ENCODE measurements at regions not wholly inside any gene's neighbourhood (a gene's known extent, or its start where the extent isn't known, plus 50 kb on each side); places are given as distances from the start of the nearest gene placed in this dataset.

GRCh38 chr10:29081231-29081630 lies 207.6 kb upstream of the LYZL1 start:
- Histone ChIP-seq H3F3A (ENCODE audit: low read depth) (no peaks in the 10 kb centered on the region), H3K4me1 (ENCODE audit: insufficient read depth, low read length, poor library complexity, severe bottlenecking) (no peaks in the 10 kb centered on the region), H3K4me2 (ENCODE audit: low read depth, low read length, poor library complexity, severe bottlenecking) (no peak overlapping the region), H3K9ac (ENCODE audit: low read depth, low read length, poor library complexity, severe bottlenecking) (no peak overlapping the region), H3K9me3 (ENCODE audit: insufficient read depth, low read depth, low read length) (no peaks in the 10 kb centered on the region; the same call in 1 of the 2 replicates), H4K20me1 (ENCODE audit: insufficient read depth, low read length, poor library complexity, severe bottlenecking) (no peaks in the 10 kb centered on the region), H3K4me3 (ENCODE audit: low read length, poor library complexity, severe bottlenecking) (no peak overlapping the region), H3K79me2 (ENCODE audit: insufficient read depth, low read length) (no peaks in the 10 kb centered on the region), H3K27me3 (ENCODE audit: insufficient read depth, low read length, poor library complexity, severe bottlenecking) (no peaks in the 10 kb centered on the region), H3K9me2 (replicated peaks; ENCODE audit: low read depth, low read length) (no peaks in the 10 kb centered on the region), H2AFZ (ENCODE audit: low read length) (no peak overlapping the region), H3K36me3 (ENCODE audit: insufficient read depth, low read length) (no peaks in the 10 kb centered on the region)
- TF ChIP-seq CTCF (conservative IDR thresholded peaks at IDR 0.05; ENCODE audit: low read length) (no peak), EZH2phosphoT487 (IDR thresholded peaks at IDR 0.05; ENCODE audit: borderline replicate concordance) (no peak)

- Histone ChIP-seq H3K4me3 (ENCODE audit: low read length, poor library complexity, severe bottlenecking) (no peak overlapping the region), H3K9me3 (ENCODE audit: insufficient read depth, low read depth, low read length) (no peaks in the 10 kb centered on the region; the same call in 1 of the 2 replicates), H3K4me1 (ENCODE audit: insufficient read depth, low read length, poor library complexity, severe bottlenecking) (no peaks in the 10 kb centered on the region), H3F3A (ENCODE audit: low read depth) (no peaks in the 10 kb centered on the region), H2AFZ (ENCODE audit: low read length) (no peak overlapping the region), H3K9ac (ENCODE audit: low read depth, low read length, poor library complexity, severe bottlenecking) (no peak overlapping the region), H3K27me3 (ENCODE audit: insufficient read depth, low read length, poor library complexity, severe bottlenecking) (no peaks in the 10 kb centered on the region), H3K79me2 (ENCODE audit: insufficient read depth, low read length) (no peaks in the 10 kb centered on the region), H3K36me3 (ENCODE audit: insufficient read depth, low read length) (no peaks in the 10 kb centered on the region), H3K4me2 (ENCODE audit: low read depth, low read length, poor library complexity, severe bottlenecking) (no peak overlapping the region), H3K9me2 (replicated peaks; ENCODE audit: low read depth, low read length) (no peaks in the 10 kb centered on the region), H4K20me1 (ENCODE audit: insufficient read depth, low read length, poor library complexity, severe bottlenecking) (no peaks in the 10 kb centered on the region)
- TF ChIP-seq EZH2phosphoT487 (IDR thresholded peaks at IDR 0.05; ENCODE audit: borderline replicate concordance) (no peak), CTCF (conservative IDR thresholded peaks at IDR 0.05; ENCODE audit: low read length) (no peak)
Measured at GRCh38 chr10:29081951-29082685, 206.8 kb upstream of the LYZL1 start.

- H3K9ac ChIP-seq (ENCODE audit: low read depth, low read length, poor library complexity, severe bottlenecking) = no peak overlapping the region
- H3K79me2 ChIP-seq (ENCODE audit: insufficient read depth, low read length) = no peaks in the 10 kb centered on the region
- H3K9me2 ChIP-seq (replicated peaks; ENCODE audit: low read depth, low read length) = no peaks in the 10 kb centered on the region
- no peaks in the 10 kb centered on the region for H3K36me3 ChIP-seq (ENCODE audit: insufficient read depth, low read length)
- H4K20me1 ChIP-seq (ENCODE audit: insufficient read depth, low read length, poor library complexity, severe bottlenecking) = no peaks in the 10 kb centered on the region
- H3K9me3 ChIP-seq (ENCODE audit: insufficient read depth, low read depth, low read length) = no peaks in the 10 kb centered on the region; the same call in 1 of the 2 replicates
- no peaks in the 10 kb centered on the region for H3K4me1 ChIP-seq (ENCODE audit: insufficient read depth, low read length, poor library complexity, severe bottlenecking)
- no peaks in the 10 kb centered on the region for H3F3A ChIP-seq (ENCODE audit: low read depth)
- no peak for TF ChIP-seq CTCF (conservative IDR thresholded peaks at IDR 0.05; ENCODE audit: low read length)
- no peak for TF ChIP-seq EZH2phosphoT487 (IDR thresholded peaks at IDR 0.05; ENCODE audit: borderline replicate concordance)
- no peaks in the 10 kb centered on the region for H3K27me3 ChIP-seq (ENCODE audit: insufficient read depth, low read length, poor library complexity, severe bottlenecking)
- no peak overlapping the region for H2AFZ ChIP-seq (ENCODE audit: low read length)
- H3K4me2 ChIP-seq (ENCODE audit: low read depth, low read length, poor library complexity, severe bottlenecking) = no peak overlapping the region
- no peak overlapping the region for H3K4me3 ChIP-seq (ENCODE audit: low read length, poor library complexity, severe bottlenecking)
Measured at GRCh38 chr10:29083096-29083495, 205.8 kb upstream of the LYZL1 start.

All from Loucy (cell line).